Gastrocnemius medialis (tissue), 4 donors: ENCODE measurements at regions not wholly inside any gene's neighbourhood (a gene's known extent, or its start where the extent isn't known, plus 50 kb on each side); places are given as distances from the start of the nearest gene placed in this dataset.

Source experiments
- ATAC-seq, 2 donors: fragments of 150-250 bp; one replicate each; pipeline ENCODE4 v1.9.1; 2016
- DNase-seq, 2 donors: peaks; one replicate each; pipeline ENCODE4 v3.0.0-alpha.2; 2019
- H3K27ac ChIP-seq, 4 donors: fragments of 200-600 bp; sonication (generic); 1 replicate in 1 of 4; 2 replicates in 3 of 4; pipeline ENCODE4 v1.5.1; 2016 to 2018; ENCODE audit warnings: mild to moderate bottlenecking in 2 of 4, moderate library complexity in 1 of 4
- H3K27me3 ChIP-seq, 3 donors: fragments of 200-600 bp; sonication (generic) in 2 of 3; 1 replicate in 1 of 3; 2 replicates in 2 of 3; pipeline versions ENCODE4 v1.5.1 to v1.6.0; 2016 to 2019; ENCODE audit warnings: mild to moderate bottlenecking in 1 of 3, moderate library complexity in 1 of 3
- H3K36me3 ChIP-seq, 2 donors: fragments of 200-600 bp; sonication (generic) in 1 of 2; one replicate each; pipeline ENCODE4 v1.5.1; 2017 to 2018
- H3K4me1 ChIP-seq, 2 donors: fragments of 200-600 bp; sonication (generic) in 1 of 2; one replicate each; pipeline ENCODE4 v1.5.1; 2016 to 2017; ENCODE audit warnings: mild to moderate bottlenecking in 2 of 2
- H3K4me3 ChIP-seq, 4 donors: fragments of 200-600 bp; sonication (generic) in 3 of 4; 1 replicate in 1 of 4; 2 replicates in 3 of 4; pipeline ENCODE4 v1.5.1; 2016 to 2019; ENCODE audit warnings: mild to moderate bottlenecking in 2 of 4
- H3K9me3 ChIP-seq, 3 donors: fragments of 200-600 bp; sonication (generic) in 2 of 3; 1 replicate in 1 of 3; 2 replicates in 2 of 3; pipeline ENCODE4 v1.5.1; 2016 to 2019
- POLR2A ChIP-seq, 2 donors: fragments of 450-650 bp; IDR thresholded peaks; one replicate each; pipeline ENCODE4 v1.6.1; 2017; ENCODE audit warnings: antibody characterized with exemption in 2 of 2, mild to moderate bottlenecking in 2 of 2, moderate library complexity in 2 of 2
- in situ Hi-C, 4 donors: fragments of 200-750 bp; cut with MboI; loops; one replicate each; pipeline versions ENCODE4 v1.15.0 to v1.8.0; 2017; ENCODE audit warnings: low sequenced_read_pairs in 4 of 4
- intact Hi-C: fragments of 100-400 bp; cut with DNase I; formaldehyde crosslinking; loops from one replicate; pipeline ENCODE4 v1.15.1; 2023; ENCODE audit warnings: low total_unique reads
- TF ChIP-seq, protein P1 (sequence below), 5 experiments: fragments of 450-650 bp in 3 of 5; fragments of 200-600 bp in 2 of 5; sonication (generic) in 2 of 5; IDR thresholded peaks in 4 of 5; conservative IDR thresholded peaks in 1 of 5; 1 replicate in 4 of 5; 2 replicates in 1 of 5; pipeline ENCODE4 v1.5.1; 2016 to 2019; ENCODE audit warnings: antibody characterized with exemption in 5 of 5, mild to moderate bottlenecking in 3 of 5, moderate library complexity in 3 of 5

- no peaks in the 10 kb centered on the region for H3K9me3 ChIP-seq
- peaks cover 9 to 14% of the 10 kb centered on the region in 2 donors for H3K4me1 ChIP-seq
- H3K4me3 ChIP-seq, result no peak overlapping the region
- TF ChIP-seq, protein P1, sequence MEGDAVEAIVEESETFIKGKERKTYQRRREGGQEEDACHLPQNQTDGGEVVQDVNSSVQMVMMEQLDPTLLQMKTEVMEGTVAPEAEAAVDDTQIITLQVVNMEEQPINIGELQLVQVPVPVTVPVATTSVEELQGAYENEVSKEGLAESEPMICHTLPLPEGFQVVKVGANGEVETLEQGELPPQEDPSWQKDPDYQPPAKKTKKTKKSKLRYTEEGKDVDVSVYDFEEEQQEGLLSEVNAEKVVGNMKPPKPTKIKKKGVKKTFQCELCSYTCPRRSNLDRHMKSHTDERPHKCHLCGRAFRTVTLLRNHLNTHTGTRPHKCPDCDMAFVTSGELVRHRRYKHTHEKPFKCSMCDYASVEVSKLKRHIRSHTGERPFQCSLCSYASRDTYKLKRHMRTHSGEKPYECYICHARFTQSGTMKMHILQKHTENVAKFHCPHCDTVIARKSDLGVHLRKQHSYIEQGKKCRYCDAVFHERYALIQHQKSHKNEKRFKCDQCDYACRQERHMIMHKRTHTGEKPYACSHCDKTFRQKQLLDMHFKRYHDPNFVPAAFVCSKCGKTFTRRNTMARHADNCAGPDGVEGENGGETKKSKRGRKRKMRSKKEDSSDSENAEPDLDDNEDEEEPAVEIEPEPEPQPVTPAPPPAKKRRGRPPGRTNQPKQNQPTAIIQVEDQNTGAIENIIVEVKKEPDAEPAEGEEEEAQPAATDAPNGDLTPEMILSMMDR (IDR thresholded peaks at IDR 0.05 in 4 of 5, conservative IDR thresholded peaks at IDR 0.05 in 1 of 5), result no peak
- TF ChIP-seq POLR2A (IDR thresholded peaks at IDR 0.05), result no peak
- DNase-seq (no peak), ATAC-seq (no peak)
- in situ Hi-C loops, result loop anchor here (10.0 to 25.0 kb wide), 5 partner anchors 761 to 1274 kb away; no protein-coding TSS in a partner anchor
- no peak overlapping the region for H3K27ac ChIP-seq
- H3K27me3 ChIP-seq, result no peaks in the 10 kb centered on the region
- intact Hi-C loops, result loop anchor here (5.0 kb wide), 1 partner anchor 174 kb away; no protein-coding TSS in a partner anchor
- H3K36me3 ChIP-seq, result no peaks in the 10 kb centered on the region
Observed at GRCh38 chr6:44650947-44651346, 263.4 kb downstream of the CDC5L start.

DNA sequence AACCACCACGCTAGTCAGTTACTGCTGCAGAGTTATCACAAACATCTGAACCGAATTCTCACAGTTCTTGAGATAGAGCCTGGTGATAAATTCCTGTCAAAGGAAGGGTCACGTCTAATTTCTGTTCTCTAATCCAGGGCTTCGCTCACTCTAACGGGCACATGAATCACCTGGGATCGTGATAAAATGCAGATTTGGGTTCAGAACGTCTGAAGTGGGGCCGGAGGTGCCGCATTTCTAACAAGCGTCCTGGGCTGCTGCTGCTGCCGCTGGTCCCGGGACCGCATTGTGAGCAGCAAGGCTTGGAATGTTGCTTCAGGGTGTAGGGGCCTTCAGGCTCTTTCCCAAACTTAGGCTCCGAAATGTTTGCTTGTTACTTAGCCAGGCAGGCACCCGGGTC, 264.1 kb downstream of the CDC5L start:
- H3K9me3 ChIP-seq, result no peaks in the 10 kb centered on the region

DNA sequence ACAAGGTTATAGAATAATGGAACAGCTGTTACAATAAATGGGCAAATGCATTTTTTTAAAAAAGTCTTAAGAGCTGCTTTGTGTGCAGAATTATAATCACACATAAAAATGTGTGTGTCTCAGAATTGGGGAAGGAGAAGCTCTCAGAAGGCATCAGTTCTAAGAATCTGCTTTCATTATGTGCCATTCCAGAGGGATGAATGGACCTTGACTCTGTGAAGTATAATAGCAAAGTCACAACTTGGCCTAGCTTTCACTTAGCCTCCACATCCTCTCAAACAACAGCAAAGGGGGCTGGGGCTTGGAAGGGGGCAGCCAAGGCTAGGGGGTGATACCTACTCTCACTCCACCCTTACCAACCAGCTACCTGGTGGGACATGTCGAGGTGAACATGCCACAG, 265.0 kb downstream of the CDC5L start:
- no peaks in the 10 kb centered on the region for H3K36me3 ChIP-seq
- DNase-seq, result no peak
- H3K4me1 ChIP-seq, result peaks cover 9 to 14% of the 10 kb centered on the region in 2 donors
- H3K4me3 ChIP-seq, result no peak overlapping the region
- ATAC-seq, result no peak
- no peak overlapping the region for H3K27ac ChIP-seq
- intact Hi-C loops (loop anchor here (5.0 kb wide), 1 partner anchor 175 kb away; no protein-coding TSS in a partner anchor), in situ Hi-C loops (loop anchor here (10.0 to 25.0 kb wide), 5 partner anchors 760 to 1272 kb away; no protein-coding TSS in a partner anchor)
- no peaks in the 10 kb centered on the region for H3K9me3 ChIP-seq
- no peaks in the 10 kb centered on the region for H3K27me3 ChIP-seq
- no peak for TF ChIP-seq POLR2A (IDR thresholded peaks at IDR 0.05)
- TF ChIP-seq, protein P1 (IDR thresholded peaks at IDR 0.05 in 4 of 5, conservative IDR thresholded peaks at IDR 0.05 in 1 of 5), result no peak

More for the DNA sequence above, 264.1 kb downstream of the CDC5L start:
- TF ChIP-seq POLR2A (IDR thresholded peaks at IDR 0.05), result no peak
- TF ChIP-seq, protein P1 (IDR thresholded peaks at IDR 0.05 in 4 of 5, conservative IDR thresholded peaks at IDR 0.05 in 1 of 5), result no peak
- H3K27me3 ChIP-seq, result no peaks in the 10 kb centered on the region
- ATAC-seq, result no peak
- intact Hi-C loops, result loop anchor here (5.0 kb wide), 1 partner anchor 174 kb away; no protein-coding TSS in a partner anchor
- H3K36me3 ChIP-seq, result no peaks in the 10 kb centered on the region
- no peak overlapping the region for H3K4me3 ChIP-seq
- in situ Hi-C loops, result loop anchor here (10.0 to 25.0 kb wide), 5 partner anchors 761 to 1273 kb away; no protein-coding TSS in a partner anchor
- H3K4me1 ChIP-seq, result peaks cover 9 to 14% of the 10 kb centered on the region in 2 donors
- no peak for DNase-seq
- H3K27ac ChIP-seq, result no peak overlapping the region

- Histone ChIP-seq H3K27me3 (no peaks in the 10 kb centered on the region), H3K4me1 (peaks cover 9 to 14% of the 10 kb centered on the region in 2 donors), H3K36me3 (no peaks in the 10 kb centered on the region), H3K9me3 (no peaks in the 10 kb centered on the region), H3K4me3 (no peak overlapping the region), H3K27ac (no peak overlapping the region)
- TF ChIP-seq POLR2A (IDR thresholded peaks at IDR 0.05), result no peak
- TF ChIP-seq, protein P1 (IDR thresholded peaks at IDR 0.05 in 4 of 5, conservative IDR thresholded peaks at IDR 0.05 in 1 of 5), result no peak
- in situ Hi-C loops (loop anchor here (10.0 to 25.0 kb wide), 5 partner anchors 759 to 1272 kb away; no protein-coding TSS in a partner anchor), intact Hi-C loops (loop anchor here (5.0 kb wide), 1 partner anchor 176 kb away; no protein-coding TSS in a partner anchor)
- ATAC-seq (no peak), DNase-seq (no peak)
Observed at GRCh38 chr6:44653091-44653490, 265.6 kb downstream of the CDC5L start.
